ENCODE measurements at regions not wholly inside any gene's neighbourhood (a gene's known extent, or its start where the extent isn't known, plus 50 kb on each side); places are given as distances from the start of the nearest gene placed in this dataset.

GRCh38 chr6:40955178-40955545, 83.9 kb downstream of the UNC5CL start:
- DNase-seq (ENCODE audit: low spot score in 2 of 2): no peak
- Histone ChIP-seq H3K9me3 (no peaks in the 10 kb centered on the region), H3K4me3 (no peak overlapping the region), H3K36me3 (replicated peaks) (no peaks in the 10 kb centered on the region), H3K4me1 (no peaks in the 10 kb centered on the region), H3K27me3 (ENCODE audit: low read depth) (no peaks in the 10 kb centered on the region)
- in situ Hi-C loops (cut with MboI; ENCODE audit: low sequenced_read_pairs): no loop called here

DNA sequence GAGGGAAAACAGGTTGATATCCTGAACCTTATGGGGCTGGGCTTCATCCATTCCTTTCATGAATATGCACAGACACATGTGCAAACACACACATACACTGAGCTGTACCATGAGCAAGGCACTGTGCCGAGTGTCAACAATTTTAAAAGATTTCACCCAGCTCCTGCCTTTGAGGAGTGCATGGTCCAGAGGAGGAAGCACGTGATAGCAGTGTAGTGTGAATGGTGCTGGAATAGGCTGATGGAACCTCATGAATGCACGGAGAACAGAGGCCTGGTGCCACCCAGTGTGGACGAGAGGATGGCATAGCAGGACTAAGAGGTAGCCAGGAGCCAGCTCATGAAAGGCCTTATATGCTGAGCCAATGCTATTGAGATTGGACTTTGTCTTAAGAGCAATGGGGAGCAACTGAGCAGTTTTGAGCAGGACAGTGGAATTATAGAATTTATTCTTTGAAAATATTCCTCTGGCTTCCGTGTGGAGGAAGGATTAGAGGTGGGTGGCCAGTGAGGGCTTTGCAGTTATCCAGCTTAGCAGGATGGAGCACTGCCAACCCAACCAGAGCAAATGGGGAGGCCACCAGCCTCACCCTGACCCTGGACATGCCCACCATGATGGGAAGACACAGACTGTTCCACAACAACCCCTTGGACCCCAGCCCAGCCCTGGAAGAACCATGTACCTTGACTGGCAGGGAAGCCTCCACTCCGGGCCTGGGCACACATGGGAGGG, 84.4 kb downstream of the UNC5CL start:
- H3K4me3 ChIP-seq: no peak overlapping the region
- no peaks in the 10 kb centered on the region for H3K4me1 ChIP-seq
- no peaks in the 10 kb centered on the region for H3K27me3 ChIP-seq (ENCODE audit: low read depth)
- no peaks in the 10 kb centered on the region for H3K36me3 ChIP-seq (replicated peaks)
- H3K9me3 ChIP-seq: no peaks in the 10 kb centered on the region
- no peak for DNase-seq (ENCODE audit: low spot score in 2 of 2)
- in situ Hi-C loops (cut with MboI; ENCODE audit: low sequenced_read_pairs): no loop called here

DNA sequence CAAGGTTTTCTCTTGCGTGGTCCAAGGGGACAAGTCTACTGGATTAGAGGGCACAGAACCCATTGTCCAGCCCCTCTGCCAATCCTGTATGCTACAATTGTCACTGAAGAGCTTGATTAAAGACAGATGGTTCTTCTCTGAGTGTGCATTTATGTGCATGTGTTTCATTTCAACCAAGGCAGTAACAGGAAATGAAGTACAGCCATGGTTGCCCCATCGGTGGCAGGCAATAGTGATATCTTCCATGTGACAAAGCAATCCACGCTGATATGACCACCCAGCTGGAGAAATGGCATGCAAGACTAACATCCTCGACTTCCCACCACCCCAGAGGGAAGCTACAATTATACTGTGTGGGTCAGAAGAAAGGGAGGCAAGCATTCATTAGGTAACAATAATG, 85.5 kb downstream of the UNC5CL start:
- H3K4me1 ChIP-seq: peaks cover 6% of the 10 kb centered on the region; the same call in 1 of the 2 replicates
- H3K27me3 ChIP-seq (ENCODE audit: low read depth): no peaks in the 10 kb centered on the region
- DNase-seq (ENCODE audit: low spot score in 2 of 2): no peak
- no peak overlapping the region for H3K4me3 ChIP-seq
- H3K9me3 ChIP-seq: no peaks in the 10 kb centered on the region
- H3K36me3 ChIP-seq (replicated peaks): no peaks in the 10 kb centered on the region
- in situ Hi-C loops (cut with MboI; ENCODE audit: low sequenced_read_pairs): no loop called here

- Histone ChIP-seq H3K4me1 (peaks cover 6% of the 10 kb centered on the region; the same call in 1 of the 2 replicates), H3K9me3 (no peaks in the 10 kb centered on the region), H3K27me3 (ENCODE audit: low read depth) (no peaks in the 10 kb centered on the region), H3K4me3 (no peak overlapping the region), H3K36me3 (replicated peaks) (no peaks in the 10 kb centered on the region)
- in situ Hi-C loops (cut with MboI; ENCODE audit: low sequenced_read_pairs): no loop called here
- no peak for DNase-seq (ENCODE audit: low spot score in 2 of 2)
Observed at GRCh38 chr6:40950986-40951698, 87.9 kb downstream of the UNC5CL start.

DNA sequence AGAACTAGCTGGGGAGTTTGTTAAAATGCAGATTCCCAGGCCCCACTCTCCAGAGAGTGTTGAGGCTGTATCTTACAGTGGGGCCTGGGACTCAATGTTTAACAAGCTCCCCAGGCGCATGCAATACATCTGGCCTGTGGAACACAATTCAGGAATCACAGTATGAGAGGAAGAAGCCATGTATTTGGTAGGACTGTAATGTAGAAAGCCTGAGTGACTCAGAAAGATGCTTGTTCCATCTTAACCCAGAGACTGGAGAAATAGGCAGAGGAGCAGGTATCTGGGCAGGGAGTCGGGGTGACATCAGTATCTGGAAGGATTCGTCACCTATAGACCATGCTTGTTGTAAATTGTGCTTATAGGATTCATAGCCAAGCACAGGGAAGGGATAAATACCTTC, 90.5 kb downstream of the UNC5CL start:
- Histone ChIP-seq H3K4me1 (peaks cover 6% of the 10 kb centered on the region; the same call in 1 of the 2 replicates), H3K36me3 (replicated peaks) (no peaks in the 10 kb centered on the region), H3K27me3 (ENCODE audit: low read depth) (no peaks in the 10 kb centered on the region), H3K9me3 (no peaks in the 10 kb centered on the region), H3K4me3 (no peak overlapping the region)
- in situ Hi-C loops (cut with MboI; ENCODE audit: low sequenced_read_pairs): no loop called here
- DNase-seq (ENCODE audit: low spot score in 2 of 2): no peak

DNA sequence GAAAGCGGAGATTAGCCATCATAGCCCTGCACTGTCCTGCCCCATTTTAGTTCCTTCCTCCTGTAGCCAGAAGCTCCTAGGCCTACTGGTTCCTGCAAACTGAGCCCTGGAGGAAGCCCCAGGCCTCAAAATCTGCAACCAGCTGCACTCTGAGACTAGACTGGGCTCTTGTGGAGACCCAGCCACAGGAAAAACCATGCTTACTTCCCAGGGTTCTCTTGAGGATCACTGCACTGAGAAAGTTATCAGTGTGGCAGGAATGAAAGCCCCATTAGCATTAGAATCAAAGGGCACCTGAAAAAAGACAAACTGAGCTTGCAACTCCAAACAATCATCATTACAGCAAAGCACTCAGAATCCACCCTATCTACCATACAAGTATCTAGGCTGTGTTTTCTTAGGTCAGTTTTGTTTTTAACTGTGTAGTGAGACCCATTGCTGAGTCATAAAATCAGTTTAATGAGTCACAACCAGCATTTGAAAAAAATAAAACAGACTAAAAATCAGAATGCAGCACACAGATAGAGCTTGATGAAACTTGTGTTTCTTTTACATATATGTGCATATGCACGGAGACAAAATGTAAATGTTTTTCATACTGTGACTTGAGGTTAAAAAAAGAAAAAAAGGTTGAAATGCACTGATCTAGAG, 91.0 kb downstream of the UNC5CL start:
- in situ Hi-C loops (cut with MboI; ENCODE audit: low sequenced_read_pairs): no loop called here
- Histone ChIP-seq H3K4me3 (no peak overlapping the region), H3K4me1 (peaks cover 6% of the 10 kb centered on the region; the same call in 1 of the 2 replicates), H3K36me3 (replicated peaks) (no peaks in the 10 kb centered on the region), H3K9me3 (no peaks in the 10 kb centered on the region), H3K27me3 (ENCODE audit: low read depth) (no peaks in the 10 kb centered on the region)
- no peak for DNase-seq (ENCODE audit: low spot score in 2 of 2)

GRCh38 chr6:40946738-40947301, 92.2 kb downstream of the UNC5CL start:
- H3K4me1 ChIP-seq: peaks cover 6% of the 10 kb centered on the region; the same call in 1 of the 2 replicates
- no peaks in the 10 kb centered on the region for H3K9me3 ChIP-seq
- DNase-seq (ENCODE audit: low spot score in 2 of 2): no peak
- H3K27me3 ChIP-seq (ENCODE audit: low read depth): no peaks in the 10 kb centered on the region
- in situ Hi-C loops (cut with MboI; ENCODE audit: low sequenced_read_pairs): no loop called here
- no peaks in the 10 kb centered on the region for H3K36me3 ChIP-seq (replicated peaks)
- no peak overlapping the region for H3K4me3 ChIP-seq

DNA sequence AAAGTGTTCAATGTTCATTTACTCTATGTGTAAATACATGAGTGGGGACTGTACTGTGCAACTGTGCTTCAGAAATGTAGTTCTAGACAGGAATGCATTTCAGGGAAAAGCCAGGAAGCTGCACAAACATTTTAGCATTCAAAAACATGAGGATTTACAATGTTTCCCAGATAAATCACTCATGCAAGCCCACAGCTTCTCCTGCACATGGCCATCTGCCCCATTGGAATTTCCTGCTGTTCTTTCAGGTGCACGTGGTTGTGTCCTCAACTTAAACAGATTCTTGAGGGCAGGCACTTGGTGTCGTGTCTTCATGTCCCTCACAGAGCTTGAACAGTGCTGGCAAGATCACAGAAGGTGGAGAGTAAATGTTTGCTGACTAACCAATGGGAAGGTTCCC, 101.5 kb downstream of the UNC5CL start:
- in situ Hi-C loops (cut with MboI; ENCODE audit: low sequenced_read_pairs): no loop called here
- H3K27me3 ChIP-seq (ENCODE audit: low read depth): no peaks in the 10 kb centered on the region
- H3K4me1 ChIP-seq: no peaks in the 10 kb centered on the region
- H3K4me3 ChIP-seq: no peak overlapping the region
- DNase-seq (ENCODE audit: low spot score in 2 of 2): no peak
- no peaks in the 10 kb centered on the region for H3K9me3 ChIP-seq
- no peaks in the 10 kb centered on the region for H3K36me3 ChIP-seq (replicated peaks)

DNA sequence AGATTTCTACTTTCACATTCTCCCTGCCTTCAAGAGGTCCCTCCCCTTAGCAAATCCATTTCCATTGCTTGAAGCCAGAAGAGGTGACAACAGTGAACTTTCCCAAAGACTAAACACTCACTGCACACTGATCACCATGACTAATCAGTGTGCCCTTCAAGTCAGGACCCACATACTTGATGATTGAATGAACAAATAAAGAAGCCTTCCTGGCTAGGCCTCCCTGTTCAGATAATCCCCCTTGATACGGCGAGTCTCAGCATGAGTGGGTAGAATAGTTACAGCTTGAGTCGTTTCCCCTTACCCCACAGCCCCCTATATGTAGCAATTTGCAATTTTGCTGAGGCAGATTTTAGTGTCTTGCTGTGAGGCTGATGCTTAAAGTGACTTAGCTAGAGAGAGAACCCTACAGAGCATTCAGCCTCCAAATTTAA, 102.2 kb downstream of the UNC5CL start:
- no peaks in the 10 kb centered on the region for H3K4me1 ChIP-seq
- H3K9me3 ChIP-seq: no peaks in the 10 kb centered on the region
- DNase-seq (ENCODE audit: low spot score in 2 of 2): no peak
- in situ Hi-C loops (cut with MboI; ENCODE audit: low sequenced_read_pairs): no loop called here
- H3K4me3 ChIP-seq: no peak overlapping the region
- H3K27me3 ChIP-seq (ENCODE audit: low read depth): no peaks in the 10 kb centered on the region
- H3K36me3 ChIP-seq (replicated peaks): no peaks in the 10 kb centered on the region

GRCh38 chr6:40933864-40934263, 105.2 kb downstream of the UNC5CL start:
- Histone ChIP-seq H3K4me3 (no peak overlapping the region), H3K4me1 (no peaks in the 10 kb centered on the region), H3K36me3 (replicated peaks) (no peaks in the 10 kb centered on the region), H3K27me3 (ENCODE audit: low read depth) (no peaks in the 10 kb centered on the region), H3K9me3 (no peaks in the 10 kb centered on the region)
- in situ Hi-C loops (cut with MboI; ENCODE audit: low sequenced_read_pairs): no loop called here
- DNase-seq (ENCODE audit: low spot score in 2 of 2): no peak

DNA sequence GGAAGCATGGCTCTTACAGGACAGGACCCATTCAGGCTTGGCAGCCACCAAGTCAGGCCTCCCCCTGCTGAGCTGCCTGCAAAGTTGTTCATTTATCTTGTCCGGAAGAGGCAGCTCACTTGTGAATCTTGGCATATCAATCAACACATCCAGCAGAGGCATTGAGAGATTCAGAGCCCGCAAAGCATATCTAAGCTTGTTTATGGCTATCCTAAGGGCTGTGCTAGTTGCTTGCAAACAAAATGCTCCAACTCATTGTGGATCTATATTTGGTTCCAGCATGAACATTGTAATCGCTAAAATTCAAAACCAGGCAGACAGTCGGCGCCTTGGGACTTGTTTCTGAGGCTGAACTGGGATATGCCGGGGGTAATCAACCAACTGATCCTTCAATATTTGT, 106.1 kb downstream of the UNC5CL start:
- H3K4me1 ChIP-seq: no peaks in the 10 kb centered on the region
- no peaks in the 10 kb centered on the region for H3K36me3 ChIP-seq (replicated peaks)
- H3K4me3 ChIP-seq: no peak overlapping the region
- DNase-seq (ENCODE audit: low spot score in 2 of 2): no peak
- H3K27me3 ChIP-seq (ENCODE audit: low read depth): no peaks in the 10 kb centered on the region
- no peaks in the 10 kb centered on the region for H3K9me3 ChIP-seq
- in situ Hi-C loops (cut with MboI; ENCODE audit: low sequenced_read_pairs): no loop called here

- DNase-seq (ENCODE audit: low spot score in 2 of 2): no peak
- Histone ChIP-seq H3K9me3 (no peaks in the 10 kb centered on the region), H3K36me3 (replicated peaks) (no peaks in the 10 kb centered on the region), H3K4me3 (no peak overlapping the region), H3K27me3 (ENCODE audit: low read depth) (no peaks in the 10 kb centered on the region), H3K4me1 (no peaks in the 10 kb centered on the region)
- in situ Hi-C loops (cut with MboI; ENCODE audit: low sequenced_read_pairs): no loop called here
Observed at GRCh38 chr6:40932366-40932765, 106.7 kb downstream of the UNC5CL start.

- Histone ChIP-seq H3K9me3 (no peaks in the 10 kb centered on the region), H3K4me3 (no peak overlapping the region), H3K27me3 (ENCODE audit: low read depth) (no peaks in the 10 kb centered on the region), H3K4me1 (no peaks in the 10 kb centered on the region), H3K36me3 (replicated peaks) (no peaks in the 10 kb centered on the region)
- DNase-seq (ENCODE audit: low spot score in 2 of 2): no peak
- in situ Hi-C loops (cut with MboI; ENCODE audit: low sequenced_read_pairs): no loop called here
Observed at GRCh38 chr6:40931931-40932330, 107.1 kb downstream of the UNC5CL start.

DNA sequence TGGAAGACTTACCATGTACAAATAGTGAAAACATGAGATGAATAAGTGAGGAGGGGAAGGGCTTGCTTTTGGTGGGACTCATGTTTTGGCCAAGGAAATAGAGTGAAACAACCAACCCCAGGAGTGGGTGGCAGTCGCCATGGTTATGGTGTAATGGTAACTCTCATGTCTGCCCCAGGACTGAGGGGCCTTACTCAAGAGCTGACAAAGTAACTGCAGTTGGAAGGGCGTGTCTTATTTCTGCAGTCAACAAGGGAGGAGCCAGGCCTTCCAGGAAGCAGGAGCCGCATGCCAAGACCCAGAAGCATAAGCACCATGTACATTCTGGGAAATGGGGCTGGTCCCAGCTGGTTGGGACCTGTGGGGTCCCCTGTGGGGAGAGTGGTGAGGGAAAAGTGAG, 108.5 kb downstream of the UNC5CL start:
- Histone ChIP-seq H3K4me1 (no peaks in the 10 kb centered on the region), H3K4me3 (no peak overlapping the region), H3K36me3 (replicated peaks) (no peaks in the 10 kb centered on the region), H3K9me3 (no peaks in the 10 kb centered on the region), H3K27me3 (ENCODE audit: low read depth) (no peaks in the 10 kb centered on the region)
- no peak for DNase-seq (ENCODE audit: low spot score in 2 of 2)
- in situ Hi-C loops (cut with MboI; ENCODE audit: low sequenced_read_pairs): no loop called here
